HG03439 (cell line): ENCODE measurements at regions not wholly inside any gene's neighbourhood (a gene's known extent, or its start where the extent isn't known, plus 50 kb on each side); places are given as distances from the start of the nearest gene placed in this dataset.

Source experiments
- ATAC-seq: cut with Tn5 transposase; IDR thresholded peaks from one replicate; pipeline ENCODE4 v1.9.1; 2021; ENCODE audit warnings: mild to moderate bottlenecking, moderate library complexity; ENCODE audit not compliant: unreplicated experiment

- ATAC-seq, result peak; percentile 98
These were observed 155.2 kb upstream of the BMPER start for GRCh38 chr7:33750177-33750576.

- ATAC-seq, result no peak
These were observed 153.9 kb upstream of the BMPER start for GRCh38 chr7:33751443-33751842.

GRCh38 chr7:33753881-33754525 is 151.3 kb upstream of the BMPER start:
- no peak for ATAC-seq

DNA sequence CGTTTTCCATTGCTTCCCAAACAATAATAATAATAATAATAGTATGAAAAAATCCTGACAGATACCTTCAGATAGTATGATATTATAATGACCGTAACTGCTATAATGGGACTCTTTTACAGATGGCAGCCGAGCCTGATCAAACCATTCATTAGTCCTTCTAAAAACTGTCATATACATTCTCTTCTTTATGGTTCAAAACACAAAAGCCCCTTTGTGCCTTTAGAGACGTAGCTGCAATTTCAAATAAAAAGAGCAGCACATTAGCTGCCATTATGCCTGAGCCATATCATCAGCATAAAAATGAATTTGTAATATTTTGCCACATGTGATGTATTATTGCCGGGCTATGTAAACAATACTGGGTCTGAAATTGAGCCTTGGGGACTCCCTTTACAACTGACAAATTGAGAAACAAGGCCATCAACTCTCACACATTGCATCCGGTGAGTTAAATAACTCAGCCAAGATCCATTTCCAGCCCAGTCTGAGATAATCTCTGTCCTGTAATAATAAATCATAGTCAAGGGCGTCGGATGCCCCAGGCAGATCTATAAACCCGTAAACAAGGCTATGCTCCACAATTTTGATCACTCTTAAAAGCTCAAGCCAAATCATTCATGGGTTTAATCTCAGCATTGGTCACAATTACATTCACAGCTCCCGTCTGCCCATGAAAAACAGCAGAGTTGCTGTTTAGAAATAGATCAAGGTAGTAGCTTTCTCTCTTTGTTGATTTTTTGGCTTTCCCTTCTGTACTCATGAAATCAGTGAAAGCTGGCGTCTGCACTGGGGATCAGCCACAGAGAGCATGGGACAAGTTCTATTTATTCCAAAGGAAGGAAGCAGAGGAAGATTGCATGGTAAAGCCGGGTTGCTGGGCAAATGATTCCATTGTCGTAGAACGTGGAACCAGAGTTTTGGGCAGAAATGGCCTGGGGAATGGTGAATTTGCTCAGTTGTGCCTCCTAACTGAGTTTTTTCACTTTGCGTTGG is 150.1 kb upstream of the BMPER start:
- ATAC-seq, result no peak

- ATAC-seq, result no peak
These were observed 148.3 kb upstream of the BMPER start for GRCh38 chr7:33757050-33757449.

DNA sequence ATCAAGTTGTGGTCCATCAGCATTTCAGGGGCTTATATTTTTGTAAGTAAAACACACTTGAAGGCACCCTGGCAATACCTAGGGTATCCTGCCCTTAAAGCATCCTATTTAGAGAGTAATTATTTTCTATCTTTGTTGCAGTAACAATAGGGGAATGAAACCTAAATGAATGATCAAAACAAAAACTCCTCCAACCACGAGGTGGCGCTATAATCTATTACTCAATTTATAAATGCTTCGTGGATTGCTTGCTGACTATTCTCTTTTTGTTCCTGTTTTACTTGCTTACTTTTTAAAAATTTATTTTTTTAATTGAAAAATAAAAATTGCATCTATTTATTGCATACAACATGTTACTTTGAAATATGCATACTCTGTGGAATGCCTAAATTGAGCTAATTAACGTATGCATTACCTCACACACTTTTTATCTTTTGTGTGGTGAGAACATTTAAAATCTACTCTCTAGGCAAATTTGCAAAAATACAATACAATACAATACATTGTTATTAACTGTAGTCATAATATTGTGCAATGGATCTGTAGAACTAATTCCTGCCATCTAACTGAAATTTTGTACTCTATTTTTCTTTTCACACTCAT is 147.7 kb upstream of the BMPER start:
- no peak for ATAC-seq

GRCh38 chr7:33760146-33760545 is 145.2 kb upstream of the BMPER start:
- no peak for ATAC-seq

DNA sequence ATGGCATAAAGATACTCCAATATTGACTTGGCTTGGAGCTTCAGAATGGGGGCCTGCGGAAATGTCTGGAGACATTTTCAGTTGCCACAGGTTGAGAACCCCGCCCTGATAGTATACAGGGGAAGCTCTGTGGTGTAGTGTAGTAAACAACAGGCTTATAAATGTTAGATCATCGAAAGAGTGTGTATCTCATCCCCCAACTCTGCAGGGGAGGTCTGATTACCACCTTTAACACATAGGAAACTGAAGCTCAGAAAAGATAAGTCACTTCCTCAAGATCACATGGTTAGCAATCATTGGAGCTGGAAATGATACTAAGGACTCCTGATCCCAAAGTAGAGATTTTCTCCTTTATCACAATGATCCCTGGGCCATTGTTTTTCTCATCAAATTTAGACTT is 144.5 kb upstream of the BMPER start:
- ATAC-seq, result no peak

DNA sequence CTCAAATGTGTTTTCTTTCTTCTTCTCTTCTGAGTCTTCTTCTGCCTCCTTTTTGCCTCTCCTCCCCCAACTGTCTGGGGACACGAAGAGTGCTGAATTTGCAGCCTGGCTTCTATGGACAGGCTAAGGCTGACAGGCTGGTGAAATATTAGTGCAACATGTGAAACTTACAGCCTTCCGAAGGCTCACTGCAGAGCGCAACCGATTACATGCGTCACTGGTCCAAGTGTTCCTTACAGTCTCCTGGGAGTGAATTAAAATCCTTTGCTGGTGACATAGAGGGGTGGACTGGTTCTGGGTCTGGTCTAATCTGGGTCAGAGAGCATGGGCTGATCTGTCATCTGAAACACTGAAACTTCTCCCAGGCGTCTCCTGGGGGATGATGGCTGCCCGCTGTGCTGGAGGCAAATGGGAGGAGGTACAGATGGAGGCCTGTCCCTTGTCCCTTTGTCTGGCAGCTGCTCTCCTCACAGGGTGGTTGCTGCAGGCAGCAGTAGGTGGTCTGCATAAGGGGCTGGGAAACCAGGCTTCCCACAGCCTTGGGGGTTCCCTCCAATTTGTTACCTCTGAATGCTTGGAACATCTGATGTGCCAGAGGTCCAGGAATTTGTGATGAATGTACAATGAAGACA is 143.8 kb upstream of the BMPER start:
- ATAC-seq, result no peak

- no peak for ATAC-seq
These were observed 143.0 kb upstream of the BMPER start for GRCh38 chr7:33762151-33762910.

GRCh38 chr7:33762911-33763306 is 142.4 kb upstream of the BMPER start:
- no peak for ATAC-seq

DNA sequence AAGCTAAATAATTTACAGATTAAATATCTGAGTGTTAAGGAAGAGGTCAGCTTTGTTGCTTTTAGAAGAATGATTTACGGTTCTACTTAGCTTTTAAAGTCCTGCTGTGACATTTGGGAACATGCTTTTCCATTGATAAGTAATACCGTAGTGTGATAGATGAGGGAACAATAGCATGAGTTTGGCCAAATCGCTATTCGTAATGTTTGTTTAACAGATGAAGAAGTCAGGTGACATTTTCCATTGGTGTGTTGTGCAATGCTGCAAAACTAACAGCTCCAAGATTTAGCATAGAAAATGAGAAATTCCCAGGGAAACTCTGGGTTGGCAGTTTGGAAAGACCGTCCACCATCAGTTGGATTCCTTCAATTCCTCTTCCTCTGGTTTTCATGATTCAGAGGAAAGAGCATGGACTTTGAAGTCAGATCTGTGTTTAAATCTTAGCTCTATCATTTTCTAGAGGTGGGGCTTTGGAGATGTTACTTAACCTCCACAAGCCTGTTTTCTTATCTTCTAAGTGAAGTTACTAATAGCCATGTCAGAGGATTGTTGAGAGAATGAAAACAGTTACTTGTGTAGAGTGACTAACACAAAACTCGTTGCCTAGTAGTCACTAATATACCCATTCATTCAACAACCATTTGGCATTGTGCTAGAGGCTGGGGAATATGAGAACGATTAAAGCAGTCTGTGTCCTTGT is 140.4 kb upstream of the BMPER start:
- no peak for ATAC-seq

DNA sequence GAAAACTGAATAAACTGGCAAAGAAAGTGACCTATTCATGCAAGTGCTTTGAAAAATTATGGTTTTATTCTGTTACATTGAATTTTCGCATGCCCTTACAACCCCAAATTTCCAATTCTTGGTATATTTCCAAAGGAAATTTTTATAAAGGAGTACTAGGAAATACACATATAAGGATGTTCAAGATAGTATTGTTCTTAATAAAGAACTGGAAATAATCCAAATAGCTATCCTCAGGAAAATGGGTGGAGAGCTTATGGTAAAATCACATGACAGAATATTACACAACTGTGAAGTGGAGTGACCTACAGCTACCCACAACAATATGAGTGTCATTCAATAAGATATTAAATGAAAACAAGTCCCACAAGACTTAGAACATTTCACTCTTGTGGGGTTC is 138.9 kb upstream of the BMPER start:
- no peak for ATAC-seq

GRCh38 chr7:33769930-33770329 is 135.4 kb upstream of the BMPER start:
- no peak for ATAC-seq

- ATAC-seq, result no peak
These were observed 134.8 kb upstream of the BMPER start for GRCh38 chr7:33770576-33770975.

- no peak for ATAC-seq
These were observed 133.9 kb upstream of the BMPER start for GRCh38 chr7:33771422-33771821.

- ATAC-seq, result no peak
These were observed 132.3 kb upstream of the BMPER start for GRCh38 chr7:33773053-33773452.

- ATAC-seq, result no peak
These were observed 130.4 kb upstream of the BMPER start for GRCh38 chr7:33774762-33775523.

DNA sequence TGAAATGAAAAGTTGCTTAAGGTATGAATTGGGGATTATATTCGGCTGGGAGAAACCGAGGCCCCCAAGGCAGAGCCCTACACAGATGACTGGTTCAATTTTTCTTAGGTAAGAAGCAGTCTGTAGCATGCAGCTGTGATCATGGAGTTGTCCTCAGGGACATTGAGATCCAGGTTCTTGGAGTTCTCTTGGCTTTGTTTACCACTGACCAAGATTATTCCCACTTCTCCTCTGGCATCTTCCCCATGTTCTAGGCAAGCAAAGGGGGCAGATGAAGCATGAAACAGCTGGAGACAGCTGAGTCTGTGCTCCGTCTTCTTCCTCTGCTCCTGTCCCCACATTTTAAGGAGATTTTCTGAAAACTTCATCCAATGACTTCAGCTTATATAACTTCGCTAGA is 129.5 kb upstream of the BMPER start:
- no peak for ATAC-seq
